WTC11 (cell line): ENCODE measurements at regions not wholly inside any gene's neighbourhood (a gene's known extent, or its start where the extent isn't known, plus 50 kb on each side); places are given as distances from the start of the nearest gene placed in this dataset.

Experiments used
- ATAC-seq: fragments of 200-7000 bp; cut with Tn5 transposase; 2 replicates; pipeline ENCODE4 v1.10.0; 2021; ENCODE audit warnings: mild to moderate bottlenecking, moderate library complexity
- CTCF ChIA-PET: fragments of 300-600 bp; sonication (Branson Sonifier 250); formaldehyde crosslinking; loops from one replicate; lab custom pipeline; 2021; ENCODE audit warnings: antibody characterized with exemption; lab: Charles Lee
- POLR2A ChIA-PET: fragments of 350-600 bp; sonication (Branson Sonifier 250); formaldehyde crosslinking; loops from one replicate; lab custom pipeline; 2021; ENCODE audit warnings: antibody characterized with exemption; lab: Charles Lee
- DNase-seq: peaks from one replicate; pipeline ENCODE4 v3.0.0; 2021; ENCODE audit warnings: low spot score
- H3K27ac Mint-ChIP-seq: 2 replicates; pipeline ENCODE4 v1.8.0; 2021; ENCODE audit warnings: mixed read lengths
- H3K27me3 Mint-ChIP-seq: 2 replicates; pipeline ENCODE4 v1.8.0; 2021; ENCODE audit warnings: low read depth, mild to moderate bottlenecking, moderate library complexity, mixed read lengths
- H3K36me3 Mint-ChIP-seq: 2 replicates; pipeline ENCODE4 v1.8.0; 2021; ENCODE audit warnings: mixed read lengths
- H3K4me1 Mint-ChIP-seq: 2 replicates; pipeline ENCODE4 v1.8.0; 2022; ENCODE audit warnings: mixed read lengths
- H3K4me3 Mint-ChIP-seq: 2 replicates; pipeline ENCODE4 v1.8.0; 2021; ENCODE audit warnings: mild to moderate bottlenecking, moderate library complexity, mixed read lengths
- H3K9me3 Mint-ChIP-seq: 2 replicates; pipeline ENCODE4 v1.8.0; 2021; ENCODE audit warnings: mixed read lengths
- CREB1 ChIP-seq: sonication (generic); formaldehyde crosslinking; IDR thresholded peaks from 2 replicates; pipeline ENCODE4 v1.8.0; 2023; ENCODE audit warnings: mild to moderate bottlenecking, missing genetic modification reagents
- FOXP1 ChIP-seq: sonication (generic); formaldehyde crosslinking; IDR thresholded peaks from 2 replicates; pipeline ENCODE4 v1.8.0; 2022; ENCODE audit warnings: missing genetic modification reagents, mild to moderate bottlenecking, moderate library complexity, borderline replicate concordance
- GABPB1 ChIP-seq: sonication (generic); formaldehyde crosslinking; IDR thresholded peaks from 2 replicates; pipeline ENCODE4 v1.8.1; 2023; ENCODE audit warnings: mild to moderate bottlenecking, missing genetic modification reagents
- GRHL2 ChIP-seq: fragments of 250-450 bp; sonication (Bioruptor Pico); IDR thresholded peaks from 2 replicates; pipeline ENCODE4 v1.8.0; 2022; ENCODE audit warnings: mild to moderate bottlenecking, moderate library complexity; ENCODE audit not compliant: insufficient replicate concordance, severe bottlenecking
- GTF2I ChIP-seq: fragments of 250-450 bp; sonication (Bioruptor Pico); conservative IDR thresholded peaks from 2 replicates; pipeline ENCODE4 v1.4.0; 2021; ENCODE audit warnings: mild to moderate bottlenecking
- SMAD4 ChIP-seq: sonication (generic); formaldehyde crosslinking; IDR thresholded peaks from 2 replicates; pipeline ENCODE4 v1.8.0; 2022; ENCODE audit warnings: mild to moderate bottlenecking, missing genetic modification reagents
- TCF7 ChIP-seq: sonication (generic); formaldehyde crosslinking; IDR thresholded peaks from 2 replicates; pipeline ENCODE4 v1.8.0; 2022; ENCODE audit warnings: mild to moderate bottlenecking, low read depth, missing genetic modification reagents, moderate library complexity
- ZNF138 ChIP-seq: sonication (generic); formaldehyde crosslinking; conservative IDR thresholded peaks from 2 replicates; pipeline ENCODE4 v1.8.1; 2022; ENCODE audit warnings: mild to moderate bottlenecking, moderate library complexity, missing genetic modification reagents
- ZNF317 ChIP-seq: sonication (generic); formaldehyde crosslinking; IDR thresholded peaks from 2 replicates; pipeline ENCODE4 v1.8.1; 2023; ENCODE audit warnings: low read depth, mild to moderate bottlenecking, moderate library complexity, missing genetic modification reagents, borderline replicate concordance
- ZNF416 ChIP-seq: fragments of 250-450 bp; sonication (Bioruptor Pico); IDR thresholded peaks from 2 replicates; pipeline ENCODE4 v1.9.0; 2021; ENCODE audit warnings: mild to moderate bottlenecking, inconsistent platforms
- ZNF423 ChIP-seq: fragments of 250-450 bp; sonication (Bioruptor Pico); IDR thresholded peaks from 2 replicates; pipeline ENCODE4 v2.1.2; 2022; ENCODE audit warnings: mild to moderate bottlenecking, moderate library complexity
- TF ChIP-seq, protein P1 (sequence below): sonication (generic); formaldehyde crosslinking; IDR thresholded peaks from 2 replicates; pipeline ENCODE4 v1.8.1; 2023; ENCODE audit warnings: mild to moderate bottlenecking, moderate library complexity, missing genetic modification reagents
- TF ChIP-seq, protein P2 (sequence below): sonication (generic); formaldehyde crosslinking; conservative IDR thresholded peaks from 2 replicates; pipeline ENCODE4 v1.8.1; 2023; ENCODE audit warnings: mild to moderate bottlenecking, low read depth, missing genetic modification reagents, moderate library complexity
- TF ChIP-seq, protein P3 (sequence below): sonication (generic); formaldehyde crosslinking; IDR thresholded peaks from 2 replicates; pipeline ENCODE4 v1.8.0; 2022; ENCODE audit warnings: mild to moderate bottlenecking, missing genetic modification reagents
- TF ChIP-seq, protein P4 (sequence below): sonication (generic); formaldehyde crosslinking; IDR thresholded peaks from 2 replicates; pipeline ENCODE4 v1.8.1; 2022; ENCODE audit warnings: missing genetic modification reagents, borderline replicate concordance
- TF ChIP-seq, protein P5 (sequence below): sonication (generic); formaldehyde crosslinking; IDR thresholded peaks from 2 replicates; pipeline ENCODE4 v1.8.0; 2022; ENCODE audit warnings: mild to moderate bottlenecking, missing genetic modification reagents
- TF ChIP-seq, protein P6 (sequence below): fragments of 250-450 bp; sonication (Bioruptor Pico); IDR thresholded peaks from 2 replicates; pipeline ENCODE4 v2.1.2; 2022; ENCODE audit warnings: mild to moderate bottlenecking, moderate library complexity
- TF ChIP-seq, protein P7 (sequence below): sonication (generic); formaldehyde crosslinking; IDR thresholded peaks from 2 replicates; pipeline ENCODE4 v1.8.1; 2023; ENCODE audit warnings: mild to moderate bottlenecking, missing genetic modification reagents, borderline replicate concordance
- TF ChIP-seq, protein P8 (sequence below): sonication (generic); formaldehyde crosslinking; IDR thresholded peaks from 2 replicates; pipeline ENCODE4 v1.8.1; 2023; ENCODE audit warnings: mild to moderate bottlenecking, missing genetic modification reagents
- TF ChIP-seq, protein P9 (sequence below): sonication (generic); formaldehyde crosslinking; IDR thresholded peaks from 2 replicates; pipeline ENCODE4 v1.8.1; 2023; ENCODE audit warnings: mild to moderate bottlenecking, missing genetic modification reagents, moderate library complexity

DNA sequence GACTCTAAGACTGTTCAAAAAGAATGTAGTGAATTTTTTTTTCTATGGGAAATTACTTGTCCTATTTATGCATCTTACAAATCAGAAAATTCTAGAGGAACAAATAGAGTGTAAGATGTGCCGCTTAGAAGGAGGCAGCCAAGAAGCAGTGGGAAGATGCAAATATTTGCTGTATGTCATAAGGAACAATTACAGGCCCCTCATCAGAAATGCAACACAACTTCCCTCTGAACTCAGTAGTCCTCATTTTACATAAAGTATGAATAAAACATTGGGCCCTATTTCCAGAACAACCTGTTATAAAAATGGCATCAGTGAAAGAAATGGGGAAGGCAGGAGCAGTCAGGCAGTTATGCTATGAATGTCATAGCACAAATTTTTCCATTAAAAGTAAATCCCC, 50.7 kb upstream of the SCG2 start (continued):
- TF ChIP-seq, protein P1, sequence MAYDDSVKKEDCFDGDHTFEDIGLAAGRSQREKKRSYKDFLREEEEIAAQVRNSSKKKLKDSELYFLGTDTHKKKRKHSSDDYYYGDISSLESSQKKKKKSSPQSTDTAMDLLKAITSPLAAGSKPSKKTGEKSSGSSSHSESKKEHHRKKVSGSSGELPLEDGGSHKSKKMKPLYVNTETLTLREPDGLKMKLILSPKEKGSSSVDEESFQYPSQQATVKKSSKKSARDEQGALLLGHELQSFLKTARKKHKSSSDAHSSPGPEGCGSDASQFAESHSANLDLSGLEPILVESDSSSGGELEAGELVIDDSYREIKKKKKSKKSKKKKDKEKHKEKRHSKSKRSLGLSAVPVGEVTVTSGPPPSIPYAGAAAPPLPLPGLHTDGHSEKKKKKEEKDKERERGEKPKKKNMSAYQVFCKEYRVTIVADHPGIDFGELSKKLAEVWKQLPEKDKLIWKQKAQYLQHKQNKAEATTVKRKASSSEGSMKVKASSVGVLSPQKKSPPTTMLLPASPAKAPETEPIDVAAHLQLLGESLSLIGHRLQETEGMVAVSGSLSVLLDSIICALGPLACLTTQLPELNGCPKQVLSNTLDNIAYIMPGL (CRISPR knock-in tag) = no peak
- TF ChIP-seq GRHL2 (CRISPR knock-in tag) (no peak), GABPB1 (CRISPR knock-in tag) (no peak), SMAD4 (CRISPR knock-in tag) (no peak), CREB1 (no peak), ZNF423 (CRISPR knock-in tag) (no peak)
- TF ChIP-seq, all 79 proteins: peak for 0

DNA sequence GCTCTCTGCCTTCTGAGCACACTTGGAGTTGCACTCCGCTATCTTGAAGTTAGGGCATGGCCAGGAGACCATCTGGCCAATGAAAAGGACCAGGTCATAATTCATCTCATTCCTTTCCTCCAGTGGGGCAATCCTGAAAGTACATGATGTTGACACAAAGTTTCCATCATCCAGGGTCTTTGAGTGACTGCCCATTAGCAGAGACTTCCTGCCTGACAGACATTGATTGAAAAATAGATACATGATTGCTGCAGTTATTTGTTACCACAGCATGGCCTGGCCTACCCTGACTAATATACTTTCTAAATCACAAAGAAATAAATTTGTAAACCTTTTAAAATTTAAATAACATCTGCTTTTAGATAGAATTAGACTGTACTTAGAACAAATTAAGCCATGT, 50.0 kb upstream of the SCG2 start:
- DNase-seq (no peak), ATAC-seq (no peak)
- Mint-ChIP-seq H3K4me3 (no peak overlapping the region), H3K27me3 (no peaks in the 10 kb centered on the region; the same call in 1 of the 2 replicates), H3K9me3 (peaks cover 16% of the 10 kb centered on the region), H3K4me1 (peaks cover 16% of the 10 kb centered on the region), H3K36me3 (peaks cover 14% of the 10 kb centered on the region), H3K27ac (no peak overlapping the region)
- POLR2A ChIA-PET = no interaction called here
- CTCF ChIA-PET = no interaction called here
- TF ChIP-seq, protein P2, sequence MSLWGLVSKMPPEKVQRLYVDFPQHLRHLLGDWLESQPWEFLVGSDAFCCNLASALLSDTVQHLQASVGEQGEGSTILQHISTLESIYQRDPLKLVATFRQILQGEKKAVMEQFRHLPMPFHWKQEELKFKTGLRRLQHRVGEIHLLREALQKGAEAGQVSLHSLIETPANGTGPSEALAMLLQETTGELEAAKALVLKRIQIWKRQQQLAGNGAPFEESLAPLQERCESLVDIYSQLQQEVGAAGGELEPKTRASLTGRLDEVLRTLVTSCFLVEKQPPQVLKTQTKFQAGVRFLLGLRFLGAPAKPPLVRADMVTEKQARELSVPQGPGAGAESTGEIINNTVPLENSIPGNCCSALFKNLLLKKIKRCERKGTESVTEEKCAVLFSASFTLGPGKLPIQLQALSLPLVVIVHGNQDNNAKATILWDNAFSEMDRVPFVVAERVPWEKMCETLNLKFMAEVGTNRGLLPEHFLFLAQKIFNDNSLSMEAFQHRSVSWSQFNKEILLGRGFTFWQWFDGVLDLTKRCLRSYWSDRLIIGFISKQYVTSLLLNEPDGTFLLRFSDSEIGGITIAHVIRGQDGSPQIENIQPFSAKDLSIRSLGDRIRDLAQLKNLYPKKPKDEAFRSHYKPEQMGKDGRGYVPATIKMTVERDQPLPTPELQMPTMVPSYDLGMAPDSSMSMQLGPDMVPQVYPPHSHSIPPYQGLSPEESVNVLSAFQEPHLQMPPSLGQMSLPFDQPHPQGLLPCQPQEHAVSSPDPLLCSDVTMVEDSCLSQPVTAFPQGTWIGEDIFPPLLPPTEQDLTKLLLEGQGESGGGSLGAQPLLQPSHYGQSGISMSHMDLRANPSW = no peak
- TF ChIP-seq, protein P3, sequence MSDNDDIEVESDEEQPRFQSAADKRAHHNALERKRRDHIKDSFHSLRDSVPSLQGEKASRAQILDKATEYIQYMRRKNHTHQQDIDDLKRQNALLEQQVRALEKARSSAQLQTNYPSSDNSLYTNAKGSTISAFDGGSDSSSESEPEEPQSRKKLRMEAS (CRISPR knock-in tag) = no peak
- TF ChIP-seq FOXP1 = no peak
- no peak for TF ChIP-seq ZNF138 (CRISPR knock-in tag)
- TF ChIP-seq, protein P4, sequence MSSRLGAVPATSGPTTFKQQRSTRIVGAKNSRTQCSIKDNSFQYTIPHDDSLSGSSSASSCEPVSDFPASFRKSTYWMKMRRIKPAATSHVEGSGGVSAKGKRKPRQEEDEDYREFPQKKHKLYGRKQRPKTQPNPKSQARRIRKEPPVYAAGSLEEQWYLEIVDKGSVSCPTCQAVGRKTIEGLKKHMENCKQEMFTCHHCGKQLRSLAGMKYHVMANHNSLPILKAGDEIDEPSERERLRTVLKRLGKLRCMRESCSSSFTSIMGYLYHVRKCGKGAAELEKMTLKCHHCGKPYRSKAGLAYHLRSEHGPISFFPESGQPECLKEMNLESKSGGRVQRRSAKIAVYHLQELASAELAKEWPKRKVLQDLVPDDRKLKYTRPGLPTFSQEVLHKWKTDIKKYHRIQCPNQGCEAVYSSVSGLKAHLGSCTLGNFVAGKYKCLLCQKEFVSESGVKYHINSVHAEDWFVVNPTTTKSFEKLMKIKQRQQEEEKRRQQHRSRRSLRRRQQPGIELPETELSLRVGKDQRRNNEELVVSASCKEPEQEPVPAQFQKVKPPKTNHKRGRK (CRISPR knock-in tag) = no peak
- TF ChIP-seq, protein P5, sequence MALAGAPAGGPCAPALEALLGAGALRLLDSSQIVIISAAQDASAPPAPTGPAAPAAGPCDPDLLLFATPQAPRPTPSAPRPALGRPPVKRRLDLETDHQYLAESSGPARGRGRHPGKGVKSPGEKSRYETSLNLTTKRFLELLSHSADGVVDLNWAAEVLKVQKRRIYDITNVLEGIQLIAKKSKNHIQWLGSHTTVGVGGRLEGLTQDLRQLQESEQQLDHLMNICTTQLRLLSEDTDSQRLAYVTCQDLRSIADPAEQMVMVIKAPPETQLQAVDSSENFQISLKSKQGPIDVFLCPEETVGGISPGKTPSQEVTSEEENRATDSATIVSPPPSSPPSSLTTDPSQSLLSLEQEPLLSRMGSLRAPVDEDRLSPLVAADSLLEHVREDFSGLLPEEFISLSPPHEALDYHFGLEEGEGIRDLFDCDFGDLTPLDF = no peak
- TF ChIP-seq ZNF317 (CRISPR knock-in tag) = no peak
- TF ChIP-seq, protein P6, sequence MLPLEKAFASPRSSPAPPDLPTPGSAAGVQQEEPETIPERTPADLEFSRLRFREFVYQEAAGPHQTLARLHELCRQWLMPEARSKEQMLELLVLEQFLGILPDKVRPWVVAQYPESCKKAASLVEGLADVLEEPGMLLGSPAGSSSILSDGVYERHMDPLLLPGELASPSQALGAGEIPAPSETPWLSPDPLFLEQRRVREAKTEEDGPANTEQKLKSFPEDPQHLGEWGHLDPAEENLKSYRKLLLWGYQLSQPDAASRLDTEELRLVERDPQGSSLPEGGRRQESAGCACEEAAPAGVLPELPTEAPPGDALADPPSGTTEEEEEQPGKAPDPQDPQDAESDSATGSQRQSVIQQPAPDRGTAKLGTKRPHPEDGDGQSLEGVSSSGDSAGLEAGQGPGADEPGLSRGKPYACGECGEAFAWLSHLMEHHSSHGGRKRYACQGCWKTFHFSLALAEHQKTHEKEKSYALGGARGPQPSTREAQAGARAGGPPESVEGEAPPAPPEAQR = no peak
- TF ChIP-seq, protein P7, sequence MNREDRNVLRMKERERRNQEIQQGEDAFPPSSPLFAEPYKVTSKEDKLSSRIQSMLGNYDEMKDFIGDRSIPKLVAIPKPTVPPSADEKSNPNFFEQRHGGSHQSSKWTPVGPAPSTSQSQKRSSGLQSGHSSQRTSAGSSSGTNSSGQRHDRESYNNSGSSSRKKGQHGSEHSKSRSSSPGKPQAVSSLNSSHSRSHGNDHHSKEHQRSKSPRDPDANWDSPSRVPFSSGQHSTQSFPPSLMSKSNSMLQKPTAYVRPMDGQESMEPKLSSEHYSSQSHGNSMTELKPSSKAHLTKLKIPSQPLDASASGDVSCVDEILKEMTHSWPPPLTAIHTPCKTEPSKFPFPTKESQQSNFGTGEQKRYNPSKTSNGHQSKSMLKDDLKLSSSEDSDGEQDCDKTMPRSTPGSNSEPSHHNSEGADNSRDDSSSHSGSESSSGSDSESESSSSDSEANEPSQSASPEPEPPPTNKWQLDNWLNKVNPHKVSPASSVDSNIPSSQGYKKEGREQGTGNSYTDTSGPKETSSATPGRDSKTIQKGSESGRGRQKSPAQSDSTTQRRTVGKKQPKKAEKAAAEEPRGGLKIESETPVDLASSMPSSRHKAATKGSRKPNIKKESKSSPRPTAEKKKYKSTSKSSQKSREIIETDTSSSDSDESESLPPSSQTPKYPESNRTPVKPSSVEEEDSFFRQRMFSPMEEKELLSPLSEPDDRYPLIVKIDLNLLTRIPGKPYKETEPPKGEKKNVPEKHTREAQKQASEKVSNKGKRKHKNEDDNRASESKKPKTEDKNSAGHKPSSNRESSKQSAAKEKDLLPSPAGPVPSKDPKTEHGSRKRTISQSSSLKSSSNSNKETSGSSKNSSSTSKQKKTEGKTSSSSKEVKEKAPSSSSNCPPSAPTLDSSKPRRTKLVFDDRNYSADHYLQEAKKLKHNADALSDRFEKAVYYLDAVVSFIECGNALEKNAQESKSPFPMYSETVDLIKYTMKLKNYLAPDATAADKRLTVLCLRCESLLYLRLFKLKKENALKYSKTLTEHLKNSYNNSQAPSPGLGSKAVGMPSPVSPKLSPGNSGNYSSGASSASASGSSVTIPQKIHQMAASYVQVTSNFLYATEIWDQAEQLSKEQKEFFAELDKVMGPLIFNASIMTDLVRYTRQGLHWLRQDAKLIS (CRISPR knock-in tag) = no peak
- TF ChIP-seq GTF2I (CRISPR knock-in tag) = no peak
- TF ChIP-seq, protein P8, sequence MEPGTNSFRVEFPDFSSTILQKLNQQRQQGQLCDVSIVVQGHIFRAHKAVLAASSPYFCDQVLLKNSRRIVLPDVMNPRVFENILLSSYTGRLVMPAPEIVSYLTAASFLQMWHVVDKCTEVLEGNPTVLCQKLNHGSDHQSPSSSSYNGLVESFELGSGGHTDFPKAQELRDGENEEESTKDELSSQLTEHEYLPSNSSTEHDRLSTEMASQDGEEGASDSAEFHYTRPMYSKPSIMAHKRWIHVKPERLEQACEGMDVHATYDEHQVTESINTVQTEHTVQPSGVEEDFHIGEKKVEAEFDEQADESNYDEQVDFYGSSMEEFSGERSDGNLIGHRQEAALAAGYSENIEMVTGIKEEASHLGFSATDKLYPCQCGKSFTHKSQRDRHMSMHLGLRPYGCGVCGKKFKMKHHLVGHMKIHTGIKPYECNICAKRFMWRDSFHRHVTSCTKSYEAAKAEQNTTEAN (CRISPR knock-in tag) = no peak
- no peak for TF ChIP-seq ZNF416
- TF ChIP-seq, protein P9, sequence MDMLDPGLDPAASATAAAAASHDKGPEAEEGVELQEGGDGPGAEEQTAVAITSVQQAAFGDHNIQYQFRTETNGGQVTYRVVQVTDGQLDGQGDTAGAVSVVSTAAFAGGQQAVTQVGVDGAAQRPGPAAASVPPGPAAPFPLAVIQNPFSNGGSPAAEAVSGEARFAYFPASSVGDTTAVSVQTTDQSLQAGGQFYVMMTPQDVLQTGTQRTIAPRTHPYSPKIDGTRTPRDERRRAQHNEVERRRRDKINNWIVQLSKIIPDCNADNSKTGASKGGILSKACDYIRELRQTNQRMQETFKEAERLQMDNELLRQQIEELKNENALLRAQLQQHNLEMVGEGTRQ = no peak
- no peak for TF ChIP-seq TCF7 (CRISPR knock-in tag)
